ENCODE measurements at regions not wholly inside any gene's neighbourhood (a gene's known extent, or its start where the extent isn't known, plus 50 kb on each side); places are given as distances from the start of the nearest gene placed in this dataset.

GRCh38 chr22:49547751-49548239, 279.9 kb downstream of the BRD1 start:
- DNase-seq (ENCODE audit: low read depth): no peak

GRCh38 chr22:49546811-49547585, 280.7 kb downstream of the BRD1 start:
- no peak for DNase-seq (ENCODE audit: low read depth)

- no peak for DNase-seq (ENCODE audit: low read depth)
These were observed 282.1 kb downstream of the BRD1 start for GRCh38 chr22:49545606-49546005.

GRCh38 chr22:49544286-49544685, 283.4 kb downstream of the BRD1 start:
- DNase-seq (ENCODE audit: low read depth): no peak

- DNase-seq (ENCODE audit: low read depth): no peak
These were observed 283.8 kb downstream of the BRD1 start for GRCh38 chr22:49543876-49544275.

- DNase-seq (ENCODE audit: low read depth): no peak
These were observed 285.9 kb downstream of the BRD1 start for GRCh38 chr22:49541693-49542230.

GRCh38 chr22:49540913-49541692, 286.6 kb downstream of the BRD1 start:
- no peak for DNase-seq (ENCODE audit: low read depth)

- no peak for DNase-seq (ENCODE audit: low read depth)
These were observed 287.4 kb downstream of the BRD1 start for GRCh38 chr22:49540084-49540912.

- no peak for DNase-seq (ENCODE audit: low read depth)
These were observed 289.7 kb downstream of the BRD1 start for GRCh38 chr22:49538006-49538405.

- no peak for DNase-seq (ENCODE audit: low read depth)
These were observed 291.0 kb downstream of the BRD1 start for GRCh38 chr22:49536571-49537131.

GRCh38 chr22:49535527-49536125, 292.0 kb downstream of the BRD1 start:
- no peak for DNase-seq (ENCODE audit: low read depth)

- no peak for DNase-seq (ENCODE audit: low read depth)
These were observed 292.5 kb downstream of the BRD1 start for GRCh38 chr22:49535126-49535525.

GRCh38 chr22:49534386-49534785, 293.3 kb downstream of the BRD1 start:
- no peak for DNase-seq (ENCODE audit: low read depth)

- no peak for DNase-seq (ENCODE audit: low read depth)
These were observed 293.8 kb downstream of the BRD1 start for GRCh38 chr22:49533886-49534285.

GRCh38 chr22:49532869-49533802, 294.5 kb downstream of the BRD1 start:
- no peak for DNase-seq (ENCODE audit: low read depth)

- no peak for DNase-seq (ENCODE audit: low read depth)
These were observed 296.3 kb downstream of the BRD1 start for GRCh38 chr22:49531368-49531791.

- no peak for DNase-seq (ENCODE audit: low read depth)
These were observed 296.9 kb downstream of the BRD1 start for GRCh38 chr22:49530671-49531367.

GRCh38 chr22:49528420-49528720, 299.3 kb downstream of the BRD1 start:
- DNase-seq (ENCODE audit: low read depth): no peak

- DNase-seq (ENCODE audit: low read depth): no peak
These were observed 299.9 kb downstream of the BRD1 start for GRCh38 chr22:49527611-49528419.

Data from activated T-helper 1 cell treated with Interleukin-2 at 50 U/mL for 16 hours (primary cell).